Glomerular visceral epithelial cell (primary cell): ENCODE measurements at regions not wholly inside any gene's neighbourhood (a gene's known extent, or its start where the extent isn't known, plus 50 kb on each side); places are given as distances from the start of the nearest gene placed in this dataset.

Source experiments
- DNase-seq: peaks from one replicate; pipeline ENCODE4 v3.0.0-alpha.2; 2016; ENCODE audit errors: extremely low spot score

- no peak for DNase-seq
Observed at GRCh38 chr4:140213749-140214148, 59.8 kb upstream of the MAML3 start.

GRCh38 chr4:140213116-140213515 lies 59.1 kb upstream of the MAML3 start:
- DNase-seq: no peak

GRCh38 chr4:140212646-140213045 lies 58.7 kb upstream of the MAML3 start:
- DNase-seq: no peak

GRCh38 chr4:140212194-140212593 lies 58.2 kb upstream of the MAML3 start:
- no peak for DNase-seq

- DNase-seq: no peak
Observed at GRCh38 chr4:140211693-140212092, 57.7 kb upstream of the MAML3 start.

- DNase-seq: no peak
Observed at GRCh38 chr4:140211161-140211560, 57.2 kb upstream of the MAML3 start.

- no peak for DNase-seq
Observed at GRCh38 chr4:140208921-140209320, 54.9 kb upstream of the MAML3 start.
